Hematopoietic multipotent progenitor cell (in vitro differentiated cells): ENCODE measurements at regions not wholly inside any gene's neighbourhood (a gene's known extent, or its start where the extent isn't known, plus 50 kb on each side); places are given as distances from the start of the nearest gene placed in this dataset.

ENCODE experiments used
- DNase-seq, 3 donors: peaks; one replicate each; pipeline ENCODE4 v3.0.0-alpha.2; 2011 to 2015; ENCODE audit warnings: low read depth in 2 of 3, low spot score in 2 of 3

- DNase-seq: no peak
These were observed 58.4 kb downstream of the SLC25A47 start for GRCh38 chr14:100381395-100382105.

GRCh38 chr14:100382106-100382455 is 58.9 kb downstream of the SLC25A47 start:
- DNase-seq: no peak

- peak; percentile 43 to 76 (median 57) for DNase-seq
These were observed 60.6 kb downstream of the SLC25A47 start for GRCh38 chr14:100383727-100384158.

GRCh38 chr14:100384277-100384676 is 61.1 kb downstream of the SLC25A47 start:
- no peak for DNase-seq

- peak in 1 of 3 donors; percentile 44 for DNase-seq
These were observed 62.0 kb downstream of the SLC25A47 start for GRCh38 chr14:100384819-100385813.

- DNase-seq: no peak
These were observed 63.0 kb downstream of the SLC25A47 start for GRCh38 chr14:100386121-100386520.

GRCh38 chr14:100386846-100387245 is 63.7 kb downstream of the SLC25A47 start:
- DNase-seq: no peak

GRCh38 chr14:100387450-100387849 is 64.3 kb downstream of the SLC25A47 start:
- DNase-seq: no peak

- no peak for DNase-seq
These were observed 65.2 kb downstream of the SLC25A47 start for GRCh38 chr14:100388103-100389054.

GRCh38 chr14:100389497-100390104 is 66.5 kb downstream of the SLC25A47 start:
- DNase-seq: no peak

GRCh38 chr14:100391173-100391572 is 68.0 kb downstream of the SLC25A47 start:
- DNase-seq: no peak

GRCh38 chr14:100391724-100392123 is 68.6 kb downstream of the SLC25A47 start:
- no peak for DNase-seq

GRCh38 chr14:100392356-100392755 is 69.2 kb downstream of the SLC25A47 start:
- DNase-seq: no peak

GRCh38 chr14:100393362-100393761 is 70.2 kb downstream of the SLC25A47 start:
- no peak for DNase-seq

GRCh38 chr14:100393906-100394732 is 71.0 kb downstream of the SLC25A47 start:
- DNase-seq: no peak

- no peak for DNase-seq
These were observed 71.9 kb downstream of the SLC25A47 start for GRCh38 chr14:100394886-100395672.

- no peak for DNase-seq
These were observed 73.2 kb downstream of the SLC25A47 start for GRCh38 chr14:100396266-100396795.

- no peak for DNase-seq
These were observed 73.9 kb downstream of the SLC25A47 start for GRCh38 chr14:100397005-100397404.
